ENCODE measurements at regions not wholly inside any gene's neighbourhood (a gene's known extent, or its start where the extent isn't known, plus 50 kb on each side); places are given as distances from the start of the nearest gene placed in this dataset.

GRCh38 chr12:77299910-77300669 is 234.7 kb upstream of the E2F7 start:
- DNase-seq (ENCODE audit: low read depth in 2 of 2): peak in 1 of 2 donors; percentile 31

DNA sequence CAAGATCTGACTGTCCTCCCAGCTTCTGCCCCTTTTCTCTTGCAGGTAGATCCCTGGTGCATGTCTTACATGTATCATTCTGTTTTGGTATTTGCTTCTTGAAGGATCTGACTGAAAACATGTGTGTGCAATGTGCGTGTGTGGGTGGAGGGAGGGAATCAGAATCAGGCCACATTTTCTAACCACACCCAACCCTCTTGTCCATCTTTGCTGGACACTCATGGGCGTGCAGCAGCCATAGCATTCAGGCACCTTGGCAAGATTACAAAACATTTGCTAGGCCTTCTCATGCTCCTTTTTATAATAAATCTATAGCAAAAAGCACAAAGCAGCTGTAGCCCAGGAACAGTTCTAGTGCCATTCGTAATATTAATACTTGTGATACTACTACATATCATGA is 233.6 kb upstream of the E2F7 start:
- DNase-seq (ENCODE audit: low read depth in 2 of 2): no peak

DNA sequence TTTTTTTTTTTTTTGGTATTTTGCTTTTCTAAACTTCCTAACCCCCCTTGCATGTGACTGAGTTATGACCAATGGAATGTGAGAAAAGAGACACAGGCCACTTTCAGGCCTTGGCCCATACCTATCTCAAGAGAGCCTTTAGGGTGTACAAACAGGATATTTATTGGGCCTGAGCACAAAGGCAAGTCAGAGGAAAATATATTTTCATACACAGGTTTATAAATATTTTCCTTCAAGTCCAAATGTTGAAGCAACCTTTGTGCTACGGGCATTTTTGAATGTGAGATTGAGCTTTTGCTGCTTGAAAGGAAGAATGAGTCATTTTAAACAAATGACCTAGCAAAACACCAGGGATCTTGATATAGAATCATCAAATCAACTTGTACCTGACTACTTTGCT is 228.6 kb upstream of the E2F7 start:
- DNase-seq (ENCODE audit: low read depth in 2 of 2): peak in 1 of 2 donors; percentile 46

- no peak for DNase-seq (ENCODE audit: low read depth in 2 of 2)
Measured at GRCh38 chr12:77274926-77275325, 209.6 kb upstream of the E2F7 start.

DNA sequence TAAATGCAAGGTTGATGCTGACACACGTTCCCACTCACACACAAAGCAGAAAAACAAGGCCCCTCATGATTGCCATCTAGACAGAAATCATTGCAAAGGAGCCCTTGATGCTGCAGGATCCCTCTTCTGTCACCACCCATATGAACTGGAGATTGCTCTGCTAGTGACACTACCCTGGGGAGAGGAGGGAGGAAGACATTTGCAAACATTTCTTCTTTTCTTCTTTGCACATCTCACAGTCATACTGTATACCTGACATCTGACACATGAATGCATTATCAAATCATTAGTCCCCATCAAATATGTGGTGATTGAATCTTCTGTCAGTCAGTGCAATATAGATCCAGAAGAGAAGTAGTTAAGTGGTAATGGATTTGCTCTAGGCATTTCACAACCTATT is 208.5 kb upstream of the E2F7 start:
- DNase-seq (ENCODE audit: low read depth in 2 of 2): no peak

DNA sequence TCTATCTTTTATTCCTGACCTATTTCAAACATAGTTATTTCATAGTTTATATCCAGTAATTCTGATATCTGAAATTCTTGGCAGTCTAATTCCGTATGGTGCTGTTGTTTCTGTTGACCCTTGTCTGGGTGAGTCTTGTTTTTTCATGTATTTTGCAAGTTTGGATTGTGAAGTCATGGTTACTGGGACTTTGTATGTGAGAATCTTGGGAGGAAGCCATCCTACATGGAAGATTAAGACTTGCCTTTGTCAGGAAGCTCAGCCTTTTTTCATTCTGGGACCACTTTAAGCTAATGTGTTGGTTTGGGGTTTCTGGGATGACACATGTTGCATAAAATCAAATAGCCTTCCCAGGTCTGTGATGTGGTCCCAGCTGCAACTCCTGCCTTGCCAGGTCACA is 191.6 kb upstream of the E2F7 start:
- no peak for DNase-seq (ENCODE audit: low read depth in 2 of 2)

- no peak for DNase-seq (ENCODE audit: low read depth in 2 of 2)
Measured at GRCh38 chr12:77253321-77253720, 188.0 kb upstream of the E2F7 start.

GRCh38 chr12:77251799-77252198 is 186.4 kb upstream of the E2F7 start:
- DNase-seq (ENCODE audit: low read depth in 2 of 2): no peak

GRCh38 chr12:77249892-77250291 is 184.5 kb upstream of the E2F7 start:
- DNase-seq (ENCODE audit: low read depth in 2 of 2): no peak

DNA sequence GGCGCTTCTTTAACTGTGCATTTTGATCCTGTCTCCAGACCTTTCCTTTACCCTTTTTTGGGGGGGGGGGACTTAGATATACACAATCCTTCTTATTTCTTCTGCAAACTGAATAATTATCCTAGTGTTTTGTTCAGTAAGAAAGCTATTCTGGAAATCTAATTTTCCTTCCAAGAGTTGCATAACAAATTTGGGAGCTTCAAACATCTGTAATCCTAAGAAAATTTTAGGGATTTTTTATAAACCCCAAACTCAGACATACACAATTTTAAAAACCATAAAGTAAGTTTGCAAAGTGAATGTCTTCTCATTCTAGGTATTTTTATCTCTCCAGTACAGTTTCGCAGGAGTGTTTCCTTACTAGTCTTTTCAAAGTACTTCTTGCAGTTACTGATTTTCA is 182.7 kb upstream of the E2F7 start:
- no peak for DNase-seq (ENCODE audit: low read depth in 2 of 2)

GRCh38 chr12:77247542-77247941 is 182.2 kb upstream of the E2F7 start:
- DNase-seq (ENCODE audit: low read depth in 2 of 2): no peak

DNA sequence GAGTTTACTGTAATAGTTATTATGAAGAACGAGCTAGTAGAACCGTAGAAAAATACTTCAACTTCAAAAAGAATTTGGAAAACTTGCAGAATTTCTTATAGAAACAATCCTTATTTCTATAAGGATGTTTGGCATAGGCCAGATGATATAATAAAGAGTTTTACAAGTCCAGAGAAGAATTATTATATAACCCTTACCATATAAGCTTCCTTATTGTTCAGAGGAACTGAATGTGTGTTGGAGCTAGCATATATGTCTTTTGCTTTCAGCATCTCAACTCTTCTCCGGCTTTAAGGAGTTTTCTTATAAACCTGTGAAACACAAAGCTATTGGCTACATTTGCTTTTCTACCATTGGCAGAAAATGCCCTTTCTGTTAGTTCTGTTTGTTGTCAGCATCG is 178.0 kb upstream of the E2F7 start:
- no peak for DNase-seq (ENCODE audit: low read depth in 2 of 2)

DNA sequence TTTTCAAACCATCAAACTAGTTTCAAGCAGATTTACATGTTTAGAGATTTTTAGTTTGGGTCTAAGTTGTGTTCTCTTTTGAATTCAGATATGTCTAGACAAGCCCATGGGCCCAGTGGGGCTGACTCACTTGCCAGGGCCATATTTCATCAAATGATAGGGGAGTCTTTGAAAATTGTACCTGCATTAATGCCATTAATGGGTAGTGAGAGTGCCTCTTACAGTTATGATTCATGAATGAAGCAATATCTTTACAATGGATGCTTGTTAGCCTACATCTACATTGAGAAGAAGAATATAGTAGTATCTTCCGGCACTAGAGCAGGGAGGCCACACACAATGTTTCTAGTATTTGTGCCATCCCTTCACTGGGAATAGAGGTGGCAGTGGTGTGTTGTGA is 174.2 kb upstream of the E2F7 start:
- no peak for DNase-seq (ENCODE audit: low read depth in 2 of 2)

GRCh38 chr12:77238335-77238734 is 173.0 kb upstream of the E2F7 start:
- peak in 1 of 2 donors; percentile 23 for DNase-seq (ENCODE audit: low read depth in 2 of 2)

- no peak for DNase-seq (ENCODE audit: low read depth in 2 of 2)
Measured at GRCh38 chr12:77237896-77238295, 172.5 kb upstream of the E2F7 start.

- DNase-seq (ENCODE audit: low read depth in 2 of 2): no peak
Measured at GRCh38 chr12:77236066-77236465, 170.7 kb upstream of the E2F7 start.

DNA sequence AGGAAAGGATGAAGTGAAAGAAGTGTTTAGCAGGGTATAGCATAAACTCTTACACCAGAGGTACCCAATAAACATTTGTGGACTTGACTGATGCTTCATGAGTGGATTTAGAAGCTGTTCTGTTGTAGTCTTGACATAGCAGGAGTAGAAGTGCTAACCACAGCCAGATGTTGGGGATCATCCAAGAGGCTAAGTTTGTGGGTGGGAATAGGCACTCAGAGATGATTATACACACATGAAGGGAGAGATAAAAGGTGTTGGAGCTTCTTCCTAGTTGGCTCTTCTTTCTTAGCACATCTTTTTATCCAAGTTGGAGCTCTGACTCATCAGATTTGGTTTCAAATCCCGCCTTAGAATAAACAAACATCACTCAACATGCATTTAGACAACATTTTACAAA is 166.7 kb upstream of the E2F7 start:
- no peak for DNase-seq (ENCODE audit: low read depth in 2 of 2)

DNA sequence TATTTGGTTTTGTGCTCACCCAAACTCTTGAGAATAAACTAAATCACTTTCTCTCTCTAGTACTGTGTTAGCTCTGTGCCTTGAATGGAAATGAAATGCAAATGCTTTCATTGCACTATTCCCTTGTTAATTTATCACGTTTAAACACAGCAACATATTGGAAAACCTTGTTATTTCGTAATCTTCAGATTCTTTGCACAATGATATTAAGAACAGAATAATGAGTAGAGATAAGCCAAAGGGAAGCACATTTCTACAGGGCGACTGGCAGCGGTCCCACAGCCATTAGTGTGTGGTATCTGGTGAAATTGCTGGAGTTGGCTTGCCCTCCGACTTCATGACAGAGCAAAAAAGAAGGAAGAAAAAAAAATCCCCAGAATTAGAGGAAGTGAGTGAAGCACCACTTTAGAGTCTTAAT is 166.1 kb upstream of the E2F7 start:
- peak; percentile 70 to 80 for DNase-seq (ENCODE audit: low read depth in 2 of 2)

DNA sequence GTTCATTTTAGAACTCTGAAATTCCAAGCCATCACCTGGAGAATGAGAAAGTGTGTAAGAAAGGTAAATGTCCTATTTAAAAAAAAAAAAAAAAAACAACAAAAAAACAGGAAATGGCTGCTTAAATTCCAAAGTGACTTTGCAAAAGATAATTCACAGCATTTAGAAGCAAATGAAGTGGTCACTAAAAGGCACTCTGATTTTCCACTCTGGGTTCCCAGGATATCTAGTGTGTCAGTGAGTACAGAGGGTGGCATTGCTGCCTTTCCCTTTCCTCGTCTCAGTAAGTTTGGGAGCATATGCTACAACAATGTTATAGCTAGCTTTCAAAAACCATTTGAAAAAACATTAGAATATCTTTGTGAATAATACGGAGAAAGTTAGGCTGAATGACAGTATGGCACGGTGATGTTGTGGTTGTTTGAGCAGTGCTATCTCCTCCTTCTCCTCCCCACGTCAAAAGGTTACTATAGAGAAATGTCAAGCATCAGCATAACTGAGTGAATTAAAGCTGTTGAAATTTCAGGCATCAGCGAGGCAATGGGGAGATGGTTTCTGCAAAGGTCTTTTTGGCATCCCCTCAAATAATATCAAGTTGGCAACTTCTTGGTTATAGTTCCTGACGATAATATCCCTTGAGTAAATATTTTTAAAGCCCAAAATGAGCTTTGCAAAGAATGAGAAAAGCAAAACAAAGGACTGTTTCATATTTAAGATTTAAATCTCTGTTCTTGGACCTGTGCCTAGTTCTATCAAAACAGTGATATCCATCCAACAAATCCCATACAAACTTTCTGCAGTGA is 164.5 kb upstream of the E2F7 start:
- peak; percentile 24 to 61 for DNase-seq (ENCODE audit: low read depth in 2 of 2)

DNA sequence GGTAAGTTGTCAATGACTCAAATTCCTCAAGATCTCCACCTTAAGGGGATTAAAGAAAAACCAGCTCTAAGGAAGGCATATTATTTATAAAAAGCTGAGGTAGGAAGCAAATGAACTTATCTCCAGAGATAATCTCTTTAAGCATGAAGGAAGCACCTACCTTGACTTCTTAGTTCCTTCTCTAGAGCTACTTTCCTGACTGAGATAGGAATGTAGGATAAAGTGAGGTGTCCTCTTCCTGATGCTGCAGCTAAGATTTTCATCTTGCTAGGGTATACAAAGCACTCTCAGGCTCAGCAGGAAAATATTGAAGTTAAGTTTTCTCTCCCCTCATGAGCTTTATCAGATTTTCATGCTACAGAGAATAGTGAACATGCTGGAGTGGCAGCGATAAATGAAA is 163.0 kb upstream of the E2F7 start:
- no peak for DNase-seq (ENCODE audit: low read depth in 2 of 2)

- no peak for DNase-seq (ENCODE audit: low read depth in 2 of 2)
Measured at GRCh38 chr12:77226368-77226767, 161.0 kb upstream of the E2F7 start.

DNA sequence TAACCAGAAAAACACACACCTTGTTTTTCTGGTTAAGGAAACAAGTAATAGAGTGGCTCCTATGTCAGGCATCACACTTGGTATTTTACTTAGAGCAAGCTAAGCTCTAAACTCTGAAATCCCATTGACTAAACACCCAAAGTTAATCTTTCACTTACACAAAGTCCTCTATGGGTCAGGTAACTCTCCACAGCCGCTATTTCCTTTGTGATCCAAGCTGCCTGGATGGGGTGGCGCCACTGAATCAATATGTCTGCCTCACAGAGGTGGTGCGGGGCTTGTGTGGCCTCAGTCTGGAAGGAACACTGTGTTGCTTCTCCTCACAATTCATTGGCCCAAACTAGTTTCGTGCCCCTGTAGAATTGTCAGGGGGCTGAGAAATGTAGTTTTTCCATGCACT is 160.0 kb upstream of the E2F7 start:
- DNase-seq (ENCODE audit: low read depth in 2 of 2): no peak

GRCh38 chr12:77224346-77224745 is 159.0 kb upstream of the E2F7 start:
- DNase-seq (ENCODE audit: low read depth in 2 of 2): no peak
